Uterus (tissue), 2 donors: ENCODE measurements at regions not wholly inside any gene's neighbourhood (a gene's known extent, or its start where the extent isn't known, plus 50 kb on each side); places are given as distances from the start of the nearest gene placed in this dataset.

Experiments
- POLR2A ChIP-seq, 2 donors: fragments of 450-650 bp; IDR thresholded peaks; one replicate each; pipeline ENCODE4 v1.6.1; 2016; ENCODE audit warnings: antibody characterized with exemption in 2 of 2, mild to moderate bottlenecking in 1 of 2, moderate library complexity in 1 of 2
- TF ChIP-seq, protein P1 (sequence below), 4 experiments: fragments of 200-600 bp in 2 of 4; fragments of 450-650 bp in 2 of 4; sonication (generic) in 2 of 4; IDR thresholded peaks; one replicate each; pipeline ENCODE4 v1.5.1; 2016 to 2019; ENCODE audit warnings: antibody characterized with exemption in 4 of 4, mild to moderate bottlenecking in 2 of 4, moderate library complexity in 1 of 4

GRCh38 chr12:34598352-34598827, 576.1 kb downstream of the ALG10 start:
- TF ChIP-seq, protein P1, sequence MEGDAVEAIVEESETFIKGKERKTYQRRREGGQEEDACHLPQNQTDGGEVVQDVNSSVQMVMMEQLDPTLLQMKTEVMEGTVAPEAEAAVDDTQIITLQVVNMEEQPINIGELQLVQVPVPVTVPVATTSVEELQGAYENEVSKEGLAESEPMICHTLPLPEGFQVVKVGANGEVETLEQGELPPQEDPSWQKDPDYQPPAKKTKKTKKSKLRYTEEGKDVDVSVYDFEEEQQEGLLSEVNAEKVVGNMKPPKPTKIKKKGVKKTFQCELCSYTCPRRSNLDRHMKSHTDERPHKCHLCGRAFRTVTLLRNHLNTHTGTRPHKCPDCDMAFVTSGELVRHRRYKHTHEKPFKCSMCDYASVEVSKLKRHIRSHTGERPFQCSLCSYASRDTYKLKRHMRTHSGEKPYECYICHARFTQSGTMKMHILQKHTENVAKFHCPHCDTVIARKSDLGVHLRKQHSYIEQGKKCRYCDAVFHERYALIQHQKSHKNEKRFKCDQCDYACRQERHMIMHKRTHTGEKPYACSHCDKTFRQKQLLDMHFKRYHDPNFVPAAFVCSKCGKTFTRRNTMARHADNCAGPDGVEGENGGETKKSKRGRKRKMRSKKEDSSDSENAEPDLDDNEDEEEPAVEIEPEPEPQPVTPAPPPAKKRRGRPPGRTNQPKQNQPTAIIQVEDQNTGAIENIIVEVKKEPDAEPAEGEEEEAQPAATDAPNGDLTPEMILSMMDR (IDR thresholded peaks at IDR 0.05): no peak
- no peak for TF ChIP-seq POLR2A (IDR thresholded peaks at IDR 0.05)
